Calu3 (cell line): ENCODE measurements at regions not wholly inside any gene's neighbourhood (a gene's known extent, or its start where the extent isn't known, plus 50 kb on each side); places are given as distances from the start of the nearest gene placed in this dataset.
"Not testable (repeated sequence)": the region's sequence is repeated elsewhere in the genome, so short reads cannot be mapped to it uniquely, and the experiment has no call there.

Source experiments
- BruUV-seq: library from RNA; stranded (reverse); fragments of 400-500 nt; replicated peaks from 2 replicates; lab custom pipeline; 2021; lab: Mats Ljungman, UMichigan
- CTCF ChIA-PET: fragments of 300-600 bp; sonication (Branson Sonifier 250); formaldehyde crosslinking; loops from one replicate; lab custom pipeline; 2022; ENCODE audit warnings: antibody characterized with exemption; lab: Charles Lee
- DNase-seq: peaks from one replicate; pipeline ENCODE4 v3.0.0; 2022
- H3K27ac Mint-ChIP-seq: one replicate; pipeline ENCODE4 v1.8.0; 2022; ENCODE audit warnings: mixed read lengths; ENCODE audit not compliant: unreplicated experiment
- H3K27me3 Mint-ChIP-seq: one replicate; pipeline ENCODE4 v1.8.0; 2022; ENCODE audit warnings: mixed read lengths; ENCODE audit not compliant: unreplicated experiment
- H3K36me3 Mint-ChIP-seq: one replicate; pipeline ENCODE4 v1.8.0; 2022; ENCODE audit warnings: mild to moderate bottlenecking, moderate library complexity, mixed read lengths; ENCODE audit not compliant: insufficient read depth, unreplicated experiment
- H3K4me1 Mint-ChIP-seq: one replicate; pipeline ENCODE4 v1.8.0; 2022; ENCODE audit warnings: mild to moderate bottlenecking, low read depth, mixed read lengths; ENCODE audit not compliant: unreplicated experiment
- H3K4me3 Mint-ChIP-seq: one replicate; pipeline ENCODE4 v1.8.0; 2022; ENCODE audit warnings: mild to moderate bottlenecking, low read depth, moderate library complexity, mixed read lengths; ENCODE audit not compliant: unreplicated experiment
- H3K9me3 Mint-ChIP-seq: one replicate; pipeline ENCODE4 v1.8.0; 2022; ENCODE audit warnings: low read depth, mixed read lengths; ENCODE audit not compliant: unreplicated experiment
- CTCF ChIP-seq: fragments of 200-600 bp; IDR thresholded peaks from one replicate; pipeline ENCODE4 v1.8.0; 2022; ENCODE audit warnings: antibody characterized with exemption; ENCODE audit not compliant: unreplicated experiment
- intact Hi-C: fragments of 100-400 bp; cut with micrococcal nuclease; formaldehyde crosslinking; loops from one replicate; pipeline ENCODE4 v1.10.0; 2022; ENCODE audit not compliant: unreplicated experiment

GRCh38 chr4:160523231-160523630 lies 1420.4 kb downstream of the RAPGEF2 start:
- no peak overlapping the region for H3K4me3 Mint-ChIP-seq
- peaks cover 3% of the 10 kb centered on the region for H3K9me3 Mint-ChIP-seq
- TF ChIP-seq CTCF: no peak
- H3K4me1 Mint-ChIP-seq: no peaks in the 10 kb centered on the region
- H3K27me3 Mint-ChIP-seq: no peaks in the 10 kb centered on the region
- DNase-seq: no peak
- H3K36me3 Mint-ChIP-seq: no peaks in the 10 kb centered on the region
- BruUV-seq: no TSS peak
- CTCF ChIA-PET: no interaction called here
- intact Hi-C loops: no loop called here
- H3K27ac Mint-ChIP-seq: no peak overlapping the region

- Mint-ChIP-seq H3K27me3 (no peaks in the 10 kb centered on the region), H3K4me3 (no peak overlapping the region), H3K36me3 (peaks cover 5% of the 10 kb centered on the region), H3K4me1 (no peaks in the 10 kb centered on the region), H3K9me3 (no peaks in the 10 kb centered on the region), H3K27ac (no peak overlapping the region)
- DNase-seq: no peak
- BruUV-seq: no TSS peak
- CTCF ChIA-PET: no interaction called here
- no peak for TF ChIP-seq CTCF
- intact Hi-C loops: no loop called here
Observed at GRCh38 chr4:160537681-160538080, 1434.8 kb downstream of the RAPGEF2 start.

GRCh38 chr4:160546201-160546600 lies 1443.3 kb downstream of the RAPGEF2 start:
- Mint-ChIP-seq H3K9me3 (no peaks in the 10 kb centered on the region), H3K27me3 (no peaks in the 10 kb centered on the region), H3K36me3 (no peaks in the 10 kb centered on the region), H3K4me1 (no peaks in the 10 kb centered on the region), H3K4me3 (no peak overlapping the region), H3K27ac (no peak overlapping the region)
- TF ChIP-seq CTCF: no peak
- intact Hi-C loops: no loop called here
- BruUV-seq: no TSS peak
- CTCF ChIA-PET: no interaction called here
- no peak for DNase-seq

GRCh38 chr4:160549951-160550519 lies 1447.2 kb downstream of the RAPGEF2 start:
- DNase-seq, intact Hi-C loops, CTCF ChIA-PET, H3K4me3 Mint-ChIP-seq, H3K4me1 Mint-ChIP-seq, H3K27me3 Mint-ChIP-seq, H3K9me3 Mint-ChIP-seq, BruUV-seq, H3K27ac Mint-ChIP-seq, H3K36me3 Mint-ChIP-seq: not testable (repeated sequence)

- intact Hi-C loops: no loop called here
- CTCF ChIA-PET: no interaction called here
- Mint-ChIP-seq H3K36me3 (no peaks in the 10 kb centered on the region), H3K4me1 (no peaks in the 10 kb centered on the region), H3K27ac (no peak overlapping the region), H3K27me3 (no peaks in the 10 kb centered on the region), H3K9me3 (no peaks in the 10 kb centered on the region), H3K4me3 (no peak overlapping the region)
- no TSS peak for BruUV-seq
- no peak for DNase-seq
- no peak for TF ChIP-seq CTCF
Observed at GRCh38 chr4:160562661-160563060, 1459.8 kb downstream of the RAPGEF2 start.
